ENCODE measurements at regions not wholly inside any gene's neighbourhood (a gene's known extent, or its start where the extent isn't known, plus 50 kb on each side); places are given as distances from the start of the nearest gene placed in this dataset.

DNA sequence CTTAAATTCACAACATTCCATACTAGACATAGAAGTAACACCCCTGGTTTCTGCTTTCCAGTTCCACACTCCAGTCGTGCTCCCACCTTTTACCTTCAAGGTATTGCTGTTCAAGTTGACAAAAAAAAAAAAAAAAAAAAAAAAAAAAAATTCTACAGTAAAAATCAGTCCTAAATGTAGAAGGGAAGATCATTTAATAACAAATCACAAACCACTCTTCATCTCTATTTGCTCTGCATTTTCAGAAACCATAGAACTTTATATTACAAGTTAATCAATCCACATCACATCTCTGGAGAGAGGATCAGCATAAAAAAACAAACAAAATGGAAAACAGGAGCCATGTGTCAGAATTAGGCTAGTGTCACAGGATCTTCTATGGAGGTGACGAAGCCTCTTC is 206.3 kb upstream of the KLF14 start:
- TF ChIP-seq, protein P1, sequence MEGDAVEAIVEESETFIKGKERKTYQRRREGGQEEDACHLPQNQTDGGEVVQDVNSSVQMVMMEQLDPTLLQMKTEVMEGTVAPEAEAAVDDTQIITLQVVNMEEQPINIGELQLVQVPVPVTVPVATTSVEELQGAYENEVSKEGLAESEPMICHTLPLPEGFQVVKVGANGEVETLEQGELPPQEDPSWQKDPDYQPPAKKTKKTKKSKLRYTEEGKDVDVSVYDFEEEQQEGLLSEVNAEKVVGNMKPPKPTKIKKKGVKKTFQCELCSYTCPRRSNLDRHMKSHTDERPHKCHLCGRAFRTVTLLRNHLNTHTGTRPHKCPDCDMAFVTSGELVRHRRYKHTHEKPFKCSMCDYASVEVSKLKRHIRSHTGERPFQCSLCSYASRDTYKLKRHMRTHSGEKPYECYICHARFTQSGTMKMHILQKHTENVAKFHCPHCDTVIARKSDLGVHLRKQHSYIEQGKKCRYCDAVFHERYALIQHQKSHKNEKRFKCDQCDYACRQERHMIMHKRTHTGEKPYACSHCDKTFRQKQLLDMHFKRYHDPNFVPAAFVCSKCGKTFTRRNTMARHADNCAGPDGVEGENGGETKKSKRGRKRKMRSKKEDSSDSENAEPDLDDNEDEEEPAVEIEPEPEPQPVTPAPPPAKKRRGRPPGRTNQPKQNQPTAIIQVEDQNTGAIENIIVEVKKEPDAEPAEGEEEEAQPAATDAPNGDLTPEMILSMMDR (IDR thresholded peaks at IDR 0.05; ENCODE audit: borderline replicate concordance, insufficient read depth, low read depth, low read length), result no peak
- H3K4me3 ChIP-seq (ENCODE audit: low read depth, low read length), result no peak overlapping the region

DNA sequence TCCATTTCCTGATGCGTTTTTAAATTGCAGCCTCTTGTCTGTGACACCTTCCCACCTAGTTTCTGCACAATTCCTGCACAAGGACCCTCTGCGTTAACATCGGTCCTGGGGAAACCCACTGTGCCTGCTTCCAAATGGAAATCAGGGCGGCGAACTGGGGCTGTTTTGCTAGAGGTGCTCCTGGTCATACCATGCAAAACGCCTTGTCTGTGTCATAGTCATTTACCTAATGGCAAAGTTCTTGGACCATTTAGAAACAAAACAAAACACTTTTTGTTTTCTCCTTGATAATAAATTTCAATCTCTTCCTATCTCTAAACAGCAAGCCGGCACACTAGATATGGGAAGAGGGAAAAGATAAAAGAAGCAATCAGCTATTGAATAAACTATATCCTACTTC is 206.9 kb upstream of the KLF14 start:
- TF ChIP-seq, protein P1 (IDR thresholded peaks at IDR 0.05; ENCODE audit: borderline replicate concordance, insufficient read depth, low read depth, low read length), result no peak
- no peak overlapping the region for H3K4me3 ChIP-seq (ENCODE audit: low read depth, low read length)

DNA sequence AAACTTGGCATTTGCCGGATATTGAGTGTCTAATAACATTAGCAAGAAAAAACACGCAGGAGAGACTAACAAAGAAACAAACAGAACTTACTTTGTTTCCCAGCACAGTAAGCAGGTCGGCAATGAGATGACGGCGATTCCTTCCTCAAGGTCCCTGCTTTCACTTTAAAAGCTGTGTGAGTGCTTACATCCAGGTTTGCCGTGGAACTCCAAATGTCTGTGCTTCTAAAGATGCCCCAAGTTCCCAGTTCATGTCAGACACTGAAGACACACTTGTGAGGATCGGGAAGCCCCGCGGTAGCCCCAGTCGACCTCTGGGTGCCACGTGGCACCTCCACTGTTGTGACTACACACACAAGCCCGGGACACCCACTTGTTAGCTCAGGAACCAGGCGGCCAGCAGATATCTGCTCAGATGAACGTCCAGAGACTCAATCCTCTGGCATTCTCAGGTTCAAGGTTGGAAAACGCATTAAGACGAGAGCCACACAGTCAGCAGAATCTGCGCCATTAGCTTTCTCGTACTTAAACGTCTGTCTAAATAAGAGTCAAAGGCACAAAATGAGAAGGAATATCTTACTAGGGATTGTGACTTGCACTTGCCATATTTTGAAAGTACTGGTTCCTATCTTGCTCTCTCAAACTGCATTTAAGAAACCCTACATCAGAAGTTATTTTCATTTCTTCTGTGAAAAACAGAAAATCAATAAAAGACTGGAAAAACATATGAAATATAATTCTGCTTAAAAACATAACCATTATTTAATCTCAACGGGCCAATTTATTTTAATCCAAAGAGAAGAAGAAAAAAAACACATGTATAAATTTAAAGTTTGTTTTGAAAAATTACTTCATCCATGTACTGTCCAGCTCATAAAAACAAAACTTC is 207.6 kb upstream of the KLF14 start:
- H3K4me3 ChIP-seq (ENCODE audit: low read depth, low read length), result no peak overlapping the region
- TF ChIP-seq, protein P1 (IDR thresholded peaks at IDR 0.05; ENCODE audit: borderline replicate concordance, insufficient read depth, low read depth, low read length), result no peak

DNA sequence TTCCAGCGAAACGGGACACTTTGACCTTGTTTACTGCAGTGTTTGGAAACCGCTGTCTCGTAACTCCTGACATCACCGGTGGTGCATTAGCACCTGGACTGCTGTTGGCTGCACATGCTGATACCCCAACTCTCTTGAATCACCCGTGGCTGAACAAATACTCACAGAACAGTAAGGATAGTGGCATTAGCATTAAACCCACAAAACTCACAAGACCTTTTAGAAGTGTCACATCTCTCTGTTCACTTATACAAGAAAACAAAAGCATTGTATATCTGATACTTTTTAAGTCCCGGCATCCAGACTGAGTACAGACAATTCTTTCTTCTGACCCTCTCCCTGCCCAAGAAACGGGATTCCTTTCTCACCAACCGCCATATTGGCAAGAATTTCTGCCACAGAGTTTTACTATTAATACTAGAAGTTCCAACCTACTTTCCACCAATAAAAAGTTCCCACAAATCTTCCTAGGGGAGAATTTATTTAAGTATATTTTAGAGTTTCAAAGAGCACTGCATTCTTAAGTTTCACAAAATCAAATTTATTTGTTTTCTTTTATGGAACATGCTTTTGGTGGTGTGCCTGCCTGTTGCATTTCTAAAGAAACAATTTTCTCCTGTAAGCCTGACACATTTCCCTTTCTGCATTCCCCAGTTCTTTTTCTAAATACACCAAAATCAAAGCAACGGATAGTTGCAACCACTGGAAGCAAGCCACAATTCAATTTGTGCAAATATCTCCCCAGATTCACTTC is 208.4 kb upstream of the KLF14 start:
- TF ChIP-seq, protein P1 (IDR thresholded peaks at IDR 0.05; ENCODE audit: borderline replicate concordance, insufficient read depth, low read depth, low read length), result no peak
- no peak overlapping the region for H3K4me3 ChIP-seq (ENCODE audit: low read depth, low read length)

DNA sequence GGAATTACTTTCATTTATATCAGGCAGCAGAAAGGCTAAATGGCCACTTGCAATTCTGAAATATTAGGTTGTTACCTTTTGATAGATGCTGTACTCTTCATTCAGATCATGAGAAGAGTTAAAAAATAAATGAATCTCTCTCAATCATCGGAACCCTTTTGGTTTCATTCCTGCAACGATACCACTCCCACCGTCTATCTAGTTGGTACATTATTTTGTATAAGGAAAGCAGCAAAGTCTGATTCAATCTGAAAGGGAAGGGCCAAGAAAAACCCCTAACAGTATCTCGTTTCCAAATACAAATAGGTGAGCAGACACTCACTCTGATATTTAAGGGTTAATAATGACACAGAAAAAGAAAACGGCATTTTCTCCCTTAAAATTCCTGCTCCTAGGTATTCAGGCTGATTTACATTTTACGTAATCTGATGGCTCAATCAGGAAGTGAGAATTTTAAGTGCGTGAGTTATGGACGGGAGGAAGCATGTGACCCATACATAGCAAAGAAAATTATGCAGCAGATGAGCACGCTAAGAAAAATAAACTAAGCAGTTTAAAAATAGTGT is 209.4 kb upstream of the KLF14 start:
- H3K4me3 ChIP-seq (ENCODE audit: low read depth, low read length), result no peak overlapping the region
- TF ChIP-seq, protein P1 (IDR thresholded peaks at IDR 0.05; ENCODE audit: borderline replicate concordance, insufficient read depth, low read depth, low read length), result no peak

DNA sequence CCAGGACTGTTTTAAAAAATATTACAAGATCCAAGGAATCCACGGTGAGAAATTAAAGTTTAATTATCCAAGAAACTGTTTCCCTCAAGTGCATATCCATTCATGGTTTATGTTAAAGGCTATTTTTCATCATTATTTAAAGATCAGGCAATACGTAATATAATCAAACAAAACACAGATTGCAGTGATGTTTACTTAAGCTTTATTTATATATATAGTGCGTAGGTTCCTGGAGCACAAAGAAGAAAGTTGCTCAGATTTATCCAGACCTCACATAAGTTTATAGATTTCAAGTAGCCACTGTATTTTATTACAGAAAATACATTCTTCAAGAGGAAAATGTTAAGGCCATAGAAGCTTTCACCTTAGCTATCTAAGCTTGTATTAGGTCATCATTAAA is 210.0 kb upstream of the KLF14 start:
- TF ChIP-seq, protein P1 (IDR thresholded peaks at IDR 0.05; ENCODE audit: borderline replicate concordance, insufficient read depth, low read depth, low read length), result no peak
- no peak overlapping the region for H3K4me3 ChIP-seq (ENCODE audit: low read depth, low read length)
